ENCODE measurements at regions not wholly inside any gene's neighbourhood (a gene's known extent, or its start where the extent isn't known, plus 50 kb on each side); places are given as distances from the start of the nearest gene placed in this dataset.
"Not testable (repeated sequence)": the region's sequence is repeated elsewhere in the genome, so short reads cannot be mapped to it uniquely, and the experiment has no call there.

DNA sequence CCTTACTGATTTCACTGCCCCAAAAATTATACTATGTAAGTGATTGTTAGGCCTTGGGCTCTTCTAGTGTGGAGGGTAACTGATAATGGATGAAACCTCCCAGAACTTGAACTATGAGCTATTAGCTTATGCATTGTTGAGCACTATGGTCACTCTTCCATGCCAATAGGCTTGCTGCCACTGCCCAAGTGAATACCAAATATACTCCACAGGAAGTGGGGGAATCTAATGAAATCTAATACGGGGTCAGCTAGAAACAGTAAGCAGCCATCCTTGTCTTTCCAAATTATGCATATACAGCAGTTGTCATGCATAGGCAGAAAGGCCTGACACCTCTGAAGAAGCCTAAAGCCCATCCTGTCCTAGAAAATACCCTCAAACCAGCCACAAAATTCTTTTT is 198.7 kb upstream of the PTBP2 start:
- DNase-seq, result peak; percentile 14

GRCh38 chr1:96524100-96524499 is 197.5 kb upstream of the PTBP2 start:
- no peak for DNase-seq

DNA sequence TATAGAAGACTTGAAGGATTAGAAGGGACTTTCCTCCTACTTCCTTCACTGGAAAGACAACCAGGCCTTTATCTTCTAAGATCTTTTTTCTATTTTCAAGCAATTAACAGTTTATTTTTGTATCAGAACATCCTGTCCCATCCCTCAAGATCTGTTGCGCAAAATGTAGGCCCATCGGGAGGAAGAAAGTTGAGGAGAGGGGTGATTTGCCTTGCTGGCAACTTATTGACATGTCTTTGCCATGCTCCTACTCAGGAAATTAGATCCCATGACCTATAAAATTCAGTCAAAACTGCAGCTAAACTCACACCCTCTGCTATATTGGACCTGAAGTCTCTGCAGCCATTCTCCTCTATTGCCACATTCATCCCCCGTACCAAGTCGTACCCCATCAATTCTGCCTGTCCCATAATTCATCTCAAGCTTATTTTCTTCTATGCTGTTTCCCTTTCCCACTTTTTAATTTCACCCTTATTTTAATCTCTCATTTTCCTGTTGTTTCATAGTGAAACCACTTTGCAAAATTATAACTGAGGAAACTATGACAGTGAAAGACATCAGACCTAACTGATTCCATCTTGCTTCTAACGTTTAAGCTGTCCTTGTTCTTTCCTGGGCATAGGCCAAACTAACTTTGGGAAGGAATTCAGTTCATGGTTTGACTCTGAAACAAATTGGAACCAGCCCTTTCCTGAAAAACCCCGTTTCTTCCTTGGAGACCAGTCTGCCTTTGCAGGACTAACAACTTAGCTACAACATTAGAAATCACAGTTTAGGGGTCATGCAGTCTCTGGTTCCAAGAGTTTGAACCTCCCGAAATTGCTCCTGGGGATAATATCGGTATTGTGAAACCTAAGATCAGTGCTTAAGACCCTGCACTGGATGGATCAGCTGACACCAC is 195.7 kb upstream of the PTBP2 start:
- no peak for DNase-seq

GRCh38 chr1:96528672-96529071 is 192.9 kb upstream of the PTBP2 start:
- not testable (repeated sequence) for DNase-seq

GRCh38 chr1:96533820-96534219 is 187.8 kb upstream of the PTBP2 start:
- DNase-seq, result no peak

GRCh38 chr1:96536581-96536980 is 185.0 kb upstream of the PTBP2 start:
- DNase-seq, result no peak

DNA sequence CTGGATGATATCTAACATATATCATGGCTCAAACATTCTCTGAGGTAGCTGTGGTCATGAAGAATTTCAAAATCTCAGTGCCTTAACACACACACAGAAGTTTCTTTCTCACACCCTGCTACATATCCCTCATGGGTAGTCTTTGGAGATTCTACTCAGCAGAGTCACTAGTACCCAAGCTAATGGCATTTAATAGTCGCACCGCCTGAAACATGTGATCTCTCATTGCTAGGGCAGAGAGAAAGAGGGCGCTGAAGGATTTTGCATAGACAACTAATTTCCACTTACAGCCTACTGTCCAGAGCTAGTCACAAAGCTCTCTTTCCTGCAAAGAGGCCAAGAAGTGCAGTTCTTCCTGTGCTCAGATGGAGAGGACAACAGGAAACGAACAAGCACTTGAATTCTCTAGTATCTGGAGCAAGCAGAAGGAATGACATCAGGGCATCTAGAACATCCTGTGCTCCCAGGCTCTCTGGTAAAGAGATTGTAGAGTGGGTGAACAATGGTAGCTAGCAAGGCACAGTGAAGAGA is 183.4 kb upstream of the PTBP2 start:
- DNase-seq, result peak; percentile 65

- peak; percentile 72 for DNase-seq
Measured at GRCh38 chr1:96538883-96539282, 182.7 kb upstream of the PTBP2 start.

- no peak for DNase-seq
Measured at GRCh38 chr1:96541491-96541890, 180.1 kb upstream of the PTBP2 start.

- no peak for DNase-seq
Measured at GRCh38 chr1:96544051-96544830, 177.3 kb upstream of the PTBP2 start.

- no peak for DNase-seq
Measured at GRCh38 chr1:96544831-96545221, 176.8 kb upstream of the PTBP2 start.

DNA sequence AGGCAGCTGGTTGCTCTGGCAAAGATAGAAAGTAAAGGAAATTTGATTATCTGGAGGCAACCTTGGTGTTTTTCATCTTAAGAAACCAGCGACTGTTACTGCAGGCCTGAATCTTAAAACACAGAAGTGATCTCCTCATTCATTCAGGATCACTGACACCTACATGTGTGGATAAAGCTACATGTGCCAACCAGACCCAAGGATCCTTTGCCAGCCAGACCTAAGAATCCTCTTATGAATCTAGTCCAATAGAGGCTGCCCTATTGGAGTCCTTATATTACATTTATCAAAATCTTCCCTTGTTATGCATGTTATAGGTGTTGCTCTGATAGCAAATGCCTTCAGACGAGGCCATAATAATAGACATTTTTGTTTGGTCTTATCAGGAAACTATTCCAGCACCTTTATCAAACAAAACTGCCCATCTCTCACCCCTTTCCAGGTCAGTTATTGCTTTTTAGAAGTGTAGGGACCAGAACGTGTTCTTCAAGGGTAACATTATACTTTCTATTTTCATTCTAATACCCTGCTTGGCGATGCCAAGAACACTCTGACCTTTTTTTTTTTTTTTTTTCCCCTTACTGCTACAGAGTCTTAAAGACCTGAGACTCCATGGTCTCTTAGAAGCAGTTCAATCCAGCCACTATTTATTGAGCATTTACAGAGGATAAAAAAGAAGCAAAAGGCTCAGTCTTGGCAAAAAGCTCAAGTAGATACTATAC is 175.5 kb upstream of the PTBP2 start:
- DNase-seq, result no peak

DNA sequence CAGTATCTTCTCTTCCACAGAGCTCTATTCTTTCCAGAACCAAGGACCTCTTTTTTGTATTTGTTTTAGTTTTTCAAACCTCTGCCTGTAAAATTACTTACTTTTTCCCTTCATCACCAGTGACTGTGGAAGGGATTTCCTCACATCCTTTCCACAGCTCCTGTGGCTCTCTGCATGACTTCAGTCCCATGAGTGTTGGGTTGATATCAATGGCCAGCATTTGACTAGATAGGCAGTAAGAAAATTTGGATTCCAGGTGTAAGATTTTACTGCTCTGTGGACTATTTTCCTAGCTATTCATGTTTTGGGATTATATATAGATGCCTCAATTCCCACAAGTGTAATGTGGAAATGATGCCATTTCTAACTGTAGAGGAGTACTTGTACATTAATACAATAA is 171.5 kb upstream of the PTBP2 start:
- DNase-seq, result no peak

- DNase-seq, result no peak
Measured at GRCh38 chr1:96552451-96552850, 169.1 kb upstream of the PTBP2 start.

GRCh38 chr1:96553811-96554210 is 167.8 kb upstream of the PTBP2 start:
- no peak for DNase-seq

- DNase-seq, result no peak
Measured at GRCh38 chr1:96554364-96554763, 167.2 kb upstream of the PTBP2 start.

DNA sequence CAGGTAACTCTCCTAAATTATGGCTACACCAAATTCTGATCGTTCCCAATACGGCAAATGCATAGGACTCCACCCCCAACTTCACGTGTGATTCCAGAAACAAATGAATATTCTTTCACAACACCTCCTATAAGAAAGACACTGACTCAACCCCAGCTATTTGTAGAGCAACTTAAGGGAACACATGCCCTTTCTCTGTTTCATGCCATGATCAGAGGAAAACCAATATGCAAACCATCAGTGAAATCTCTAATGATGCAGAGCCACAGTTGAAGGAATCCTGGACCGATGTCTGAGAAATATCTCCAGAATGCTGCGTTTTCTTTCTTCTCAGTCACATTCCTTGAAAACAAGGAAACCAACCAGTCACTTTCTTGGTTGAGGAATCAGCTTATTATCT is 164.2 kb upstream of the PTBP2 start:
- DNase-seq, result no peak

DNA sequence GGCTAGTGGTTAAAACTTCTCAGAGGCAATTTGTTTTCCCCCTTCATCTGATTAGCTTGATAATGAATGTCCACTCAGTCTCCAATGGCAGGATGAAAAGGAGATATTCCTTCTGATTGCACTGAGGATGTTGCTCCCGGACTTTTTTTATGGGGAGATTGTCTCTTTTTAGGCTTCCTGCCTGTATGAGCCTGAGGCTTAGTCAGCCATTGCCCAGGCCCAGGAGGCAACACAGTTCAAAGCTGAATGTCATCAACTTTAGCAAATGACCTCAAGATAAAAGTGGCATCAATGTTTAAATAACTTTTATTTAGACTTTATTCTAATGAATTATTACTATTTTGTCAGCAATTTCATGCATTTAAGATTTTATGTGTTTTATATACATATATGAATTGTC is 162.9 kb upstream of the PTBP2 start:
- DNase-seq, result peak; percentile 13

DNA sequence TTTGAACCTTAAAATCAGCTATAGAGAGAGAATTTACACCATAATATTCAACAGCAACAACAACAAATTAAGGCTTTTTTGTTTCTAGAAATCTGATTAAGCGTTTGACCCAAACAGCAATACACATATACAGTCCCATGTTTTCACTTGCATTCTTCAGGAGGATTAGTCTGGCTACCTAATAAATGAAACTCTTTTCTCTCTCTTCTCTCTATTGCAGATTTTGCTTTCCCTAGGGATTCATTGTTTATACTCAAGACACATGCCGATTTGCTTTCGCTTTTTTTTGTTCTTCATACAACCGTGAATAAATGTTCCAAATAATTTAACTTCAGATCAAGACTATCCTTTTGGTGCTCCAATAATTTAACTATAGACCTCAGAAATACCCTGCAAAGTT is 162.4 kb upstream of the PTBP2 start:
- no peak for DNase-seq

DNA sequence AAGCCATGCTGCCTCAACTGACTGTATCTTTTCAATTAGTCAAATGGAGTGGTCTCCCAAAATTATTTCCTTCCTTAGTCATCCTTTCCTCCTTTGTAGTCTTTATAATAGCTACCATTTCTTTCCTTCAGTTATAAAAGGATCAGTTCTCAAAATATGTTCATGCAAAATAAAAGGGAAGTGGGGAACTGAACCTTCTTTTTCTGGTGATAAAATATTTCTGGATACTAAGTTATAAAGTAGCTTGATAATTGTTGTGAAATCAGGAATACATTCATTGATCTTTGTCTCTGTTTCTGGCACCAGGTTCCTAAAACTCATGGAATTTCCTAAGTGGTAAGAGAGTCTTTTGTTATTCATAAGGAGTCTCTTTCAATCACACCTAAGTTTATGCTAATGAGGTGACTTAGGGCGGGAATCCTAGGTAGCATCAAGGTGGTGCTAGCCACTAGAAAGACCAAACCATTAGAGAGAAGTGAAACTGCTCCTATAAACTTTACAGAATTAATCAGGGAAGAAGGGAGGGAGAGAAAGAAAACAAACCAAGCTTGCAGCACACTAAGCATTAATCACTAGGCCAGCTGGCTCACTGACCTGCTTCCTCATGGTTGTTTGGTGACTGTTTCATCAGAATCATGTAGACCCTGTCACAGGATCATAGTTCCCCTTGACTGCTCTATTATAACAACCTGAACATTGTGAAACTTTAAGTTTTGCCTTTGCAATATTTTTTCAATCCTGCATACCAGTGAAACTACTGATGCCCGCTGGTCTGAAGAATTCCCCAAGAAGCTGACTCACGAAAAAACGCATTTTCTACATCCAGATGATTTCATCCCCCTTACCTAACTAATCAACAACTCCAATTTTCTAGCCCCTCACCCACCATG is 161.6 kb upstream of the PTBP2 start:
- peak; percentile 96 for DNase-seq

GRCh38 chr1:96562094-96562493 is 159.5 kb upstream of the PTBP2 start:
- DNase-seq, result no peak

- not testable (repeated sequence) for DNase-seq
Measured at GRCh38 chr1:96564401-96564800, 157.2 kb upstream of the PTBP2 start.
